GM21367 (cell line): ENCODE measurements at regions not wholly inside any gene's neighbourhood (a gene's known extent, or its start where the extent isn't known, plus 50 kb on each side); places are given as distances from the start of the nearest gene placed in this dataset.
"Not testable (repeated sequence)": the region's sequence is repeated elsewhere in the genome, so short reads cannot be mapped to it uniquely, and the experiment has no call there.

Experiments
- ATAC-seq: cut with Tn5 transposase; IDR thresholded peaks from one replicate; pipeline ENCODE4 v1.9.1; 2021; ENCODE audit not compliant: unreplicated experiment

GRCh38 chr9:41771693-41772092 lies 357.5 kb downstream of the CNTNAP3B start:
- ATAC-seq: not testable (repeated sequence)

- ATAC-seq: not testable (repeated sequence)
These were observed 374.4 kb downstream of the CNTNAP3B start for GRCh38 chr9:41754822-41755221.

DNA sequence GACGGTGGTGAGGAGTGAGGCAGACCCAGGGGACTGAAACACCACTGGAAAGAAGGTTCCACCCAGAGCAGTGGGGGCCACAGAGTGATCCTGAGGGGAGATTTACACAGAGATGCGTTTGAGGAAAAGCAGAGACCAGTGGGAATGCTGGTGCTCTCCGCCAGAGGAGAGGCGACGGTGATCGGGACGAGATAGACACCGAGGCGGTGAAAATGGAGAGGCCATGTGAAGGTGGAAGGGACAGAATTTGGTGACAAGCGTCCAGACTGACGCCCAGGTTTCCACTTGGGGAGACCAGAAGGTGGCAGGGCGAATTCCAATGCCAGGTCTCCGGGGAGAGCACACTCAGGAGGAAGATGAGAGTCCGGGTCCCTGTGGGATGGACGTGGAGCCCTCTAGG lies 374.8 kb downstream of the CNTNAP3B start:
- not testable (repeated sequence) for ATAC-seq

DNA sequence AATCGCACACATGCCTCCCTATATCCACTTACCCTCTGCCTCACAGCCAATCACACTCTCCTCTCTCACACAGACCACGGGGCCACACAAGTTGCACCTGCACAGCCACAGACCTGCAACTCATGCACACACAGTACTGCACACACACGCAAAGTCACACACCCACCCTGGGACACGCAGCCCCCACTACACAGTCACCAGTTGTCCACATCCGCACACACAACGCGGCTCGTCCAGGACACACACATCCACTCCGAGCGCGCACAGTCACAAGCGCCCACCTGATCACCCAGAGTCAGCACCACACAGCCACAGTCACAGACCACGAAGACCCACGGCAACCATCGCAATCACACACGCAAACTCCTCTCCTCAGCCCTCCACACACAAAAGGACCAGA lies 387.3 kb downstream of the CNTNAP3B start:
- not testable (repeated sequence) for ATAC-seq

DNA sequence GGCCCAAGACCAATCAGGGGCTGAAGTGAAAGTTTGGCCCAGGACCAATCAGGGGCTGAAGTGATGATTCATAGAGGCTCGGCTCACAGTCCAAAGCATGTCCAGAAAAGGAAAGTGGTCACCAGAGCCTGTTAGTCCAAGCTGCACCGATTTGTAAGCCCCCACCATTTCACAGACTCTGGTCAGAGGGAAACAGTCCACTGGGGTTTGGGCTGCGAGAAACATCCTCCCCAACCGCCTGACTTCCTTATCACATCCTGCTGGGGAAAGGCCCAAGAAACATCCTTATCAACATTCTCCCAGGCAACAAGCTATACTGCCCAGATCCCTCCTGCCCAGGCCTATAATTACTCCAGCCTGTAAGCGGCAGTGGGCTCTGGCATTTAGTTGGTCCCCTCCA lies 388.1 kb downstream of the CNTNAP3B start:
- ATAC-seq: not testable (repeated sequence)

DNA sequence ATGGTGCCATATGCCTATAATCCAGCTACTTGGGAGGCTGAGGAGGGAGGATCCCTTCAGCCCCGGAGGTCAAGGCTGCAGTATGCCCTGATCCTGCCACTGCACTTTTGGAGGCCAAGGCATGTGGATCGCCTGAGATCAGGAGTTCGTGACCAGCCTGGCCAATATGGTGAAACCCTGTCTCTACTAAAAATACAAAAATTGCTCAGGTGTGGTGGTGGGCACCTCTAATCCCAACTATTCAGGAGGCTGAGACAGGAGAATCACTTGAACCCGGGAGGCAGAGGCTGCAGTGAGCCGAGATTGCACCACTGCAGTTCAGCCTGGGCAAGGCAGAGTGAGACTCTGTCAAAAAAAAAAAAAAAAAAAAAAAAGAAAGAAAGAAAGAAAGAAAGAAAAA lies 390.5 kb downstream of the CNTNAP3B start:
- ATAC-seq: not testable (repeated sequence)

DNA sequence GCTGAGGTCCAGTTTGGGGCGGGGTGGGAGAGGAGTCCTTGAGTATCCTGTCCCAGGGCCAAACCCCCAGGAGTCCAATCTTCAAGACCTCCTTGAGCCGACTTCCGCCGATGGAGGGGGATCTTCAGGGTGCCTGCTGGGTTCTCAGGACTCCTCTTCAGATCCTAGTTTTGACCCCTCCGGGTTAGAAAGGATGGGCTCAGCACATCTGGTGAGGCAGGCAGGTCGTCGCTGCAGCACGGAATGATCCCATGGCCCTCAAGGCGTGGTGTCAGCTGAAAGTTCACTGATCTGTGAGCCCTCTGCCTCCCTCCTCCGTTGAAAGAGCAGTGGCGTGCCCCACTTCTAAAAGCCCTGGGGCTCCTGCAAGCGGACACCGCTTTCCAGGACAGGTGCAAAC lies 430.0 kb downstream of the CNTNAP3B start:
- ATAC-seq: not testable (repeated sequence)

GRCh38 chr9:41697080-41697479 lies 432.1 kb downstream of the CNTNAP3B start:
- ATAC-seq: not testable (repeated sequence)

DNA sequence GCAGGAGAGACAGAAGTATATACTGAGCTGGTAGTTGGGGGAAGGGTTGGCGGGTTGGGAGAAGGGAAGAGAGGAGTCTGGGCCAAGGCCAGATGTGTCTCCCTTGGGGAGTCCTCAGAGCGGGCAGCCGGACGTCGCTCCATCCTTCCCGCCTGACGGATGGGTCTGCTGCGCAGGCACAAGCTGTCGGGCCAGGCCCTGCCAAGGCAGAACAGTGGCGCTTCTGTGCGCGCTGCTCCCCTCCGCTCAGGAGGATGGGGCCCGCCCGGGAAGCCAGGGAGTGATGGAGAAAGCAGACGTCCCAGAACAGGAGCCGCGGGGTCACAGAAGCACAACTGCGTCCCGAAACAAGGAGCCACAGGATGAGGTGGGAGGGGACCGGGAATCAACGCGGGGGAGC lies 449.9 kb downstream of the CNTNAP3B start:
- ATAC-seq: not testable (repeated sequence)

DNA sequence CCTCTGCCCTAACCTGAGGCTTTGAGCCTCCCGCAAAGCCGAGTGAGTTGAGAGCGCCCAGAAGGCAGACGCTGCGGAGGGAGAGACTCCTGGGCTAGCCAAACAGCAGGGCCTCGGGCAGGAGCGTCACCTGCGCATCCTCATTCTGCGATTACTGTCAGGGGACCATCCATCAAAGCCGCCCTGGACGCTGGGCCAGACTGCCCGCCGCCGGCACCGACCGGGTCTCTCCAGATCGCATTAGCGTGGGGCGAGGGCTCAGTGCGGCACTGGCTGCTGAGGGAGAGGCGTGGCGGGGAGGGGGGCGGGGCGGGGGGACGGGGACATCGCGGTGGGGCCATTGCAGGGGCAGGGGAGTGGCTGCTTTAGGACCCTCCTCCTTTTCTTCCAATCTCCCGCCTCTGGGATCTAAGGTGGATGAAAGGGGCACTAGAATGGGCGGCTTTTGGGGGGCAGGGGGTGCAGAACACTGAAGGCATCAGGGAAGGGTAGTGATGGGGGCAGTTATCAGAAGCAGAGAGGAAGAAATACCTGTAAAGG lies 465.7 kb downstream of the CNTNAP3B start:
- not testable (repeated sequence) for ATAC-seq

- ATAC-seq: not testable (repeated sequence)
These were observed 469.6 kb upstream of the ZNG1F start for GRCh38 chr9:41658706-41659105.

DNA sequence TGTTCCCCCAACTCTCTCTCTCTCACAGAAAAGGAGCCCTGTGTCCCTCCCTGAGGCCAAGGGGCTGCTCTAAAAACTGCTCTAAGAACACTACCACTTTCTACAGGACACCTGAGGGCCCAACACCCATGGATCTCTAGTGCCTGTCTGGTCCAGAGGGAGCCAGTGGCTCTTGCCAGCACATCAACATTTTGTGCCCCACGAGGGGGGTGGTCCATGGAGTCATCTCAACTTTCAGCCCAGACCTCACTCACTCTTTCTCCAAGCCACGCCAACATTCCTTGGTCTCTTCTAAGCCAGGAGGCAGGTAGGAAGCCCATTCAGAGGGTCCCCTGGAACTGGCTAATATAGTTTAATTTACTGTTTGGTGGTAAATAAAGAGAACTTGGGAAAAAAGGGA lies 469.0 kb upstream of the ZNG1F start:
- not testable (repeated sequence) for ATAC-seq

- not testable (repeated sequence) for ATAC-seq
These were observed 468.0 kb upstream of the ZNG1F start for GRCh38 chr9:41657141-41657540.

DNA sequence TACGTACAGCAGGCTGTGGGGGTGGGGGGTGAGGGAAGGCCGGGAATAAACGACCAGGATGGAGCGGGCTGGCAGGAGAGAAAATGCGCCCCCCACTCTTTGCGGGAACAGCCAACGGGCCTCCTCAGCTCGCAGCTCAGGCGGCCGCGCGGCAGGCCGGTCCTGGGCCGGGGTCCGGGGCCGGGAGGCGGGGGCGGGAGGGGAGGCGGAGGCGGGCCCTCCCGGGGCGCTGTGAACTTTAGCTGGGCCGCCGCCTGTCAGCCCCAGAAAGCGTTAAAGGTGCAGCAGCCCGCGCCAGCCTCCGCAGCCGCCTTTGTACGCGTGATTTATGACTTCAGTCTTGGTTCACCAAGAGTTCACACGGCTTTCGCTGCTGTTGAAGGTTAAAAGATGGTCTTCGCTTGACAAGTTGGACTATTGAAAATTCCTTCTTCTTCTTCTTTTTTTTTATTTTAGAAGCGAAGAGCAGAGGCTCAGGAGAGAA lies 466.0 kb upstream of the ZNG1F start:
- ATAC-seq: not testable (repeated sequence)

DNA sequence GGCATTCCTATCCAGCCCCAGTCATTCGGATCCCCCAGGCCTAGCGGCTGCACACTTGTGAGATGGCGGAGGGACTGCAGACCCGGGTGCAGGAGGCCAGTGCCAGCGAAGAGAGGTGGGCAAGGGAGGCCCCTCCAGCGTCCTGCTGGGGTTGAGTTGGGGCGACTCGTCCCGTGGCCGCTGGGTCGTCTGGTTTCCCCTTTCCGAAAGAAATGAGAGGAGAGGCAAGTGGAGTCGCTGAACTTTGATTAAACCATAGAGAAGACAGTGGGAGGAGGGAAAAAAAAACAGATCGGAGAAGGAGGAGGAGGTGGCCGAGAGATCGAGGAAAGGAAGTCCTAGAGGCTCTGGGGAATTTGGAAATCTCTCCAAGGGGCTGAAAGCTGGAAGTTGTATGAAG lies 465.2 kb upstream of the ZNG1F start:
- ATAC-seq: not testable (repeated sequence)

GRCh38 chr9:41653560-41654340 lies 464.6 kb upstream of the ZNG1F start:
- ATAC-seq: not testable (repeated sequence)

DNA sequence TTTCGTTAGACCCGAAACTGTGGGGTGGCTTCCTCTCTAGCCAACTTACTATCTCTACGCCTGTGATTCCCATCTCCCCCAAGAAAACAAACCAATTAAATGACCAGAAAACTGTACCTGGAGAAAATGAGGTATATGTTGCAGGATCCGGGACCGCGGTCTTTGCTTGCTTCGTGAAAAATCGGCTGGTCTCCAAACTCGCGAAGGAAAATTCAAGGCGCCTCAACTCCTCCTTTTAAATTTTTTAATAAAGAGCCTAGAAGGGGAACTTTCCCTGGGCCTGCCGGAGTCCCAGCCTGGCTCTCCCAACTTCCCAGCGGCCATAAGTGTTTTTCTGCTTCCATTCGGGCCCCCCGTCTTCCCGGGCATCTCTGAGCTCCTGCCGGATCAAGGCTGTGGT lies 463.7 kb upstream of the ZNG1F start:
- ATAC-seq: not testable (repeated sequence)

GRCh38 chr9:41652100-41652713 lies 463.1 kb upstream of the ZNG1F start:
- ATAC-seq: not testable (repeated sequence)

- not testable (repeated sequence) for ATAC-seq
These were observed 461.0 kb upstream of the ZNG1F start for GRCh38 chr9:41650086-41650485.

DNA sequence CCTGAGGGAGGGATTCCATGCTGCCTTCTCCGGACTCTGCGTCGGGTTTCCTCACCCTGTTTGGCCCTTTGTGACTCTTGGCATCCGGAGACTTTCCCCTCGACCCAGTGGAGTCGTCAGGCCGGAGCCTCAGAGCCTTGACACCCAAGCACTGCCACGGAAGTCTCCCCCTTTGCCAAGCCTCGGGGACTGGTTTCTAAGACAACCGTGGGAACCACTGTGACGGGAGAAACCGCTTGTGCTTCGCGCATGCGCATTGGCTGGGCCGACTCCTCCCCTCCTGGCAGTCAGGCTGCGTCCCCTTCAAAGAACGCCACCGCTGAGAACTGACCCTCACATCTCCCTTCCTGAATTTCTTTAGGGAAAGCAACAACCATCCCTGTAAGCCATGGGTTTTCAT lies 459.4 kb upstream of the ZNG1F start:
- ATAC-seq: not testable (repeated sequence)

GRCh38 chr9:41646246-41646645 lies 457.1 kb upstream of the ZNG1F start:
- not testable (repeated sequence) for ATAC-seq
